Activated T-cell treated with anti-CD3 and anti-CD28 coated beads for 1 hour (primary cell): ENCODE measurements at regions not wholly inside any gene's neighbourhood (a gene's known extent, or its start where the extent isn't known, plus 50 kb on each side); places are given as distances from the start of the nearest gene placed in this dataset.
"Not testable (repeated sequence)": the region's sequence is repeated elsewhere in the genome, so short reads cannot be mapped to it uniquely, and the experiment has no call there.

Experiments
- DNase-seq: peaks from one replicate; pipeline ENCODE4 v3.0.0-alpha.2; 2020; ENCODE audit warnings: low read depth

- not testable (repeated sequence) for DNase-seq
Measured at GRCh38 chr1:149278156-149278555, 174.8 kb upstream of the NBPF9 start.

- DNase-seq = not testable (repeated sequence)
Measured at GRCh38 chr1:149279015-149279414, 175.7 kb upstream of the NBPF9 start.

- DNase-seq = not testable (repeated sequence)
Measured at GRCh38 chr1:149279512-149279911, 176.2 kb upstream of the NBPF9 start.

- DNase-seq = not testable (repeated sequence)
Measured at GRCh38 chr1:149284773-149285172, 181.4 kb upstream of the NBPF9 start.

- not testable (repeated sequence) for DNase-seq
Measured at GRCh38 chr1:149285205-149285604, 181.9 kb upstream of the NBPF9 start.

GRCh38 chr1:149285638-149286037 lies 182.3 kb upstream of the NBPF9 start:
- DNase-seq = peak; percentile 3

GRCh38 chr1:149288580-149288979 lies 185.2 kb upstream of the NBPF9 start:
- DNase-seq = not testable (repeated sequence)

GRCh38 chr1:149300478-149301218 lies 174.2 kb upstream of the NBPF19 start:
- not testable (repeated sequence) for DNase-seq

- not testable (repeated sequence) for DNase-seq
Measured at GRCh38 chr1:149301282-149301681, 173.6 kb upstream of the NBPF19 start.

GRCh38 chr1:149304796-149305195 lies 170.0 kb upstream of the NBPF19 start:
- DNase-seq = not testable (repeated sequence)

- DNase-seq = not testable (repeated sequence)
Measured at GRCh38 chr1:149307640-149308039, 167.2 kb upstream of the NBPF19 start.

- DNase-seq = not testable (repeated sequence)
Measured at GRCh38 chr1:149314921-149315320, 159.9 kb upstream of the NBPF19 start.

GRCh38 chr1:149320971-149321731 lies 153.7 kb upstream of the NBPF19 start:
- not testable (repeated sequence) for DNase-seq

- not testable (repeated sequence) for DNase-seq
Measured at GRCh38 chr1:149321732-149322016, 153.2 kb upstream of the NBPF19 start.

GRCh38 chr1:149330081-149330335 lies 144.8 kb upstream of the NBPF19 start:
- not testable (repeated sequence) for DNase-seq

GRCh38 chr1:149336082-149336481 lies 138.8 kb upstream of the NBPF19 start:
- DNase-seq = not testable (repeated sequence)

GRCh38 chr1:149338221-149338691 lies 136.6 kb upstream of the NBPF19 start:
- DNase-seq = not testable (repeated sequence)

- not testable (repeated sequence) for DNase-seq
Measured at GRCh38 chr1:149338698-149339097, 136.1 kb upstream of the NBPF19 start.

- DNase-seq = not testable (repeated sequence)
Measured at GRCh38 chr1:149349448-149349847, 125.4 kb upstream of the NBPF19 start.

- DNase-seq = not testable (repeated sequence)
Measured at GRCh38 chr1:149352205-149352604, 122.6 kb upstream of the NBPF19 start.

GRCh38 chr1:149354579-149354978 lies 120.3 kb upstream of the NBPF19 start:
- DNase-seq = not testable (repeated sequence)

GRCh38 chr1:149355748-149356147 lies 119.1 kb upstream of the NBPF19 start:
- not testable (repeated sequence) for DNase-seq

GRCh38 chr1:149356152-149356551 lies 118.7 kb upstream of the NBPF19 start:
- DNase-seq = not testable (repeated sequence)
